OCI-LY3 (cell line): ENCODE measurements at regions not wholly inside any gene's neighbourhood (a gene's known extent, or its start where the extent isn't known, plus 50 kb on each side); places are given as distances from the start of the nearest gene placed in this dataset.

Experiments
- EZH2phosphoT487 ChIP-seq: fragments of 200-600 bp; shearing (Covaris generic); IDR thresholded peaks from 2 replicates; pipeline ENCODE4 v1.6.1; 2018; ENCODE audit warnings: antibody characterized with exemption, mixed run types, low read depth
- TF ChIP-seq, protein P1 (sequence below): fragments of 200-600, 300-600 bp; sonication (generic); IDR thresholded peaks from 2 replicates; pipeline ENCODE4 v1.5.1; 2014; ENCODE audit warnings: antibody characterized with exemption, low read length, low read depth

- no peak for TF ChIP-seq EZH2phosphoT487
- TF ChIP-seq, protein P1, sequence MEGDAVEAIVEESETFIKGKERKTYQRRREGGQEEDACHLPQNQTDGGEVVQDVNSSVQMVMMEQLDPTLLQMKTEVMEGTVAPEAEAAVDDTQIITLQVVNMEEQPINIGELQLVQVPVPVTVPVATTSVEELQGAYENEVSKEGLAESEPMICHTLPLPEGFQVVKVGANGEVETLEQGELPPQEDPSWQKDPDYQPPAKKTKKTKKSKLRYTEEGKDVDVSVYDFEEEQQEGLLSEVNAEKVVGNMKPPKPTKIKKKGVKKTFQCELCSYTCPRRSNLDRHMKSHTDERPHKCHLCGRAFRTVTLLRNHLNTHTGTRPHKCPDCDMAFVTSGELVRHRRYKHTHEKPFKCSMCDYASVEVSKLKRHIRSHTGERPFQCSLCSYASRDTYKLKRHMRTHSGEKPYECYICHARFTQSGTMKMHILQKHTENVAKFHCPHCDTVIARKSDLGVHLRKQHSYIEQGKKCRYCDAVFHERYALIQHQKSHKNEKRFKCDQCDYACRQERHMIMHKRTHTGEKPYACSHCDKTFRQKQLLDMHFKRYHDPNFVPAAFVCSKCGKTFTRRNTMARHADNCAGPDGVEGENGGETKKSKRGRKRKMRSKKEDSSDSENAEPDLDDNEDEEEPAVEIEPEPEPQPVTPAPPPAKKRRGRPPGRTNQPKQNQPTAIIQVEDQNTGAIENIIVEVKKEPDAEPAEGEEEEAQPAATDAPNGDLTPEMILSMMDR: no peak
Measured at GRCh38 chr1:5769146-5769545, 223.1 kb downstream of the NPHP4 start.
